ENCODE measurements at regions not wholly inside any gene's neighbourhood (a gene's known extent, or its start where the extent isn't known, plus 50 kb on each side); places are given as distances from the start of the nearest gene placed in this dataset.
"Not testable (repeated sequence)": the region's sequence is repeated elsewhere in the genome, so short reads cannot be mapped to it uniquely, and the experiment has no call there.

DNA sequence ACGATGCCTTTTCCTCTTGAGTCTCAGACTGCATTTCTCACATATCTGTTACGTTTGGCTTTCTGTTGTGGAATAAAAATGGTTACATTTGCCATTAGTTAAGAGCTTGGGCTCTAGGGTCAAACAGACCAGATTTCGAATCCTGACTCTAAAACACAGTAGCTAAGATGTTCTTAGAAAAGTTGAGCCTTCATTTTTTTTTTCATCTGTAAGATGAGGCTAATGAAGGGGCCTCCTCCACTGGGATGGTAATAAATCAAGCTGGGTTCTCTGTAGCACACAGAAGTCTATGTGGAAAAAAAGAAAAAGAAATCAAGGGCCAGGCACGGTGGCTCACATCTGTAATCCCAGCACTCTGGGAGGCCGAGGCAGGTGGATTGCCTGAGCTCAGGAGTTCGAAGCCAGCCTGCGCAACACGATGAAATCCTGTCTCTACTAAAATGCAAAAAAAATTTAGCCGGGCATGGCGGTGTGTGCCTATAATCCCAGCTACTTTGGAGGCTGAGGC, 49.9 kb upstream of the CAPRIN1 start:
- H3K4me1 ChIP-seq (ENCODE audit: insufficient read depth, low read length), result peaks cover 8% of the 10 kb centered on the region
- DNase-seq, result no peak
- Mint-ChIP-seq H3K36me3 (no peaks in the 10 kb centered on the region), H3K27ac (no peak overlapping the region), H3K9me3 (no peaks in the 10 kb centered on the region), H3K4me3 (no peak overlapping the region), H3K4me1 (peaks cover 6 to 11% (median 7%) of the 10 kb centered on the region in 4 donors), H3K27me3 (peaks cover 16 to 26% of the 10 kb centered on the region in 2 donors)
- no peak overlapping the region for H3K27ac ChIP-seq (ENCODE audit: low read depth, low read length)
- intact Hi-C loops (cut with micrococcal nuclease), result no loop called here
- ChIA-PET POLR2A (ENCODE audit: partially characterized antibody) (no interaction called here), CTCF (ENCODE audit: partially characterized antibody) (interaction anchor here (1.3 to 1.5 kb wide), 3 partner anchors 10 to 173 kb away, joined by 4 to 6 read pairs (median 6); no protein-coding TSS in a partner anchor)
- no peaks in the 10 kb centered on the region for H3K27me3 ChIP-seq (ENCODE audit: insufficient read depth, low read length)
- H3K36me3 ChIP-seq (ENCODE audit: insufficient read depth, low read length), result no peaks in the 10 kb centered on the region
- H3K4me3 ChIP-seq (ENCODE audit: low read length in 2 of 2), result no peak overlapping the region
- no peaks in the 10 kb centered on the region for H3K9me3 ChIP-seq (ENCODE audit: control insufficient read depth in 1 of 2, low read length in 2 of 2)

GRCh38 chr11:33999393-33999792, 52.1 kb upstream of the CAPRIN1 start:
- no peaks in the 10 kb centered on the region for H3K36me3 Mint-ChIP-seq
- no peak for DNase-seq
- ChIA-PET CTCF (ENCODE audit: partially characterized antibody) (interaction anchor here (1.3 to 4.1 kb wide), 4 partner anchors 8 to 493 kb away, joined by 3 to 35 read pairs (median 24); partner anchors contain the start of gene ABTB2), POLR2A (ENCODE audit: partially characterized antibody) (no interaction called here)
- no peaks in the 10 kb centered on the region for H3K9me3 Mint-ChIP-seq
- no peak overlapping the region for H3K27ac Mint-ChIP-seq
- H3K4me3 ChIP-seq (ENCODE audit: low read length in 2 of 2), result no peak overlapping the region
- peaks cover 8% of the 10 kb centered on the region for H3K4me1 ChIP-seq (ENCODE audit: insufficient read depth, low read length)
- no peak overlapping the region for H3K4me3 Mint-ChIP-seq
- intact Hi-C loops (cut with micrococcal nuclease), result loop anchor here (5.0 kb wide), 1 partner anchor 88 kb away; no protein-coding TSS in a partner anchor
- peaks cover 14 to 23% of the 10 kb centered on the region in 2 donors for H3K27me3 Mint-ChIP-seq
- peaks cover 6 to 11% (median 7%) of the 10 kb centered on the region in 4 donors for H3K4me1 Mint-ChIP-seq
- no peak overlapping the region for H3K27ac ChIP-seq (ENCODE audit: low read depth, low read length)
- H3K36me3 ChIP-seq (ENCODE audit: insufficient read depth, low read length), result no peaks in the 10 kb centered on the region
- no peaks in the 10 kb centered on the region for H3K9me3 ChIP-seq (ENCODE audit: control insufficient read depth in 1 of 2, low read length in 2 of 2)
- no peaks in the 10 kb centered on the region for H3K27me3 ChIP-seq (ENCODE audit: insufficient read depth, low read length)

DNA sequence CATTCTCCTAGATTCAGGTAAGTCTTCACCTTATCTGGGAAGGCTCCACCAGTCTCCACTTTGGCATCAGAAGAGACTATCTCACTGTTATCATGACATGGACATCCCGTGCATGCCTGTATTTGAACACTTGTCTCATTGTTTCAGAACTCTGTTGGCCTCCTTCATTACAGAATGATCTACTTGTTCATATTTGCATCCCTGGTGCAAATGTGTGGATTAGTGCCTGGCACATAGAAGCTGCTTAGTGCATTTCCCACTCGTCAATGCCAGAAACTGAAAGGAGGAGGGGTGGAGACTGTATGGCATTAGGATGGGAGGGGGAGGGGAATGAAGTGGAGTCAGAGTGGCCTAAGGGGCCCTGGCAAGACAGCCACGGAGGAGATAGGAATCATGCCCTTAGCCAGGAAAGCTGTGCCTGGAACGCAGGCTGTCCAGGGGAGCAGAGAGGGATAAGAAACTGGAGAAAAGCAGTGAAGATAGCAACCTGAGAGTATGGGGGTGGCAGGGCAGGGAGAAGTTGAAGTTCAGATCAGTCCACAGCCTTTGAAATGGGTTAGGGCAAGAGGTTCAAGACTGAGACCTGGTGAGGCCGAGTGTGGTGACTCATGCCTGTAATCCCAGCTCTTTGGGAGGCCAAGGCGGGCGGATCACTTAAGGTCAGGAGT, 53.8 kb upstream of the CAPRIN1 start:
- Mint-ChIP-seq H3K4me1 (peaks cover 6 to 11% (median 7%) of the 10 kb centered on the region in 4 donors), H3K27ac (peak overlapping the region in 1 of 7 donors; percentile 23), H3K9me3 (no peaks in the 10 kb centered on the region), H3K4me3 (peak overlapping the region in 2 of 8 donors; percentile 61 to 66), H3K27me3 (peaks cover 14 to 23% of the 10 kb centered on the region in 2 donors), H3K36me3 (no peaks in the 10 kb centered on the region)
- Histone ChIP-seq H3K27me3 (ENCODE audit: insufficient read depth, low read length) (no peaks in the 10 kb centered on the region), H3K4me3 (ENCODE audit: low read length in 2 of 2) (no peak overlapping the region), H3K36me3 (ENCODE audit: insufficient read depth, low read length) (no peaks in the 10 kb centered on the region), H3K4me1 (ENCODE audit: insufficient read depth, low read length) (peaks cover 8% of the 10 kb centered on the region), H3K27ac (ENCODE audit: low read depth, low read length) (no peak overlapping the region), H3K9me3 (ENCODE audit: control insufficient read depth in 1 of 2, low read length in 2 of 2) (no peaks in the 10 kb centered on the region)
- DNase-seq, result no peak
- ChIA-PET POLR2A (ENCODE audit: partially characterized antibody) (interaction anchor here (0.7 to 1.8 kb wide), 3 partner anchors 53 to 360 kb away, joined by 3 to 7 read pairs (median 4); partner anchors contain the start of genes ABTB2 and CAPRIN1), CTCF (ENCODE audit: partially characterized antibody) (interaction anchor here (0.7 to 4.1 kb wide), 31 partner anchors 10 to 494 kb away, joined by 3 to 35 read pairs (median 4); partner anchors contain the start of genes ABTB2 and NAT10)
- intact Hi-C loops (cut with micrococcal nuclease), result loop anchor here (1.0 to 5.0 kb wide), 7 partner anchors 56 to 496 kb away; partner anchors contain the start of gene NAT10

DNA sequence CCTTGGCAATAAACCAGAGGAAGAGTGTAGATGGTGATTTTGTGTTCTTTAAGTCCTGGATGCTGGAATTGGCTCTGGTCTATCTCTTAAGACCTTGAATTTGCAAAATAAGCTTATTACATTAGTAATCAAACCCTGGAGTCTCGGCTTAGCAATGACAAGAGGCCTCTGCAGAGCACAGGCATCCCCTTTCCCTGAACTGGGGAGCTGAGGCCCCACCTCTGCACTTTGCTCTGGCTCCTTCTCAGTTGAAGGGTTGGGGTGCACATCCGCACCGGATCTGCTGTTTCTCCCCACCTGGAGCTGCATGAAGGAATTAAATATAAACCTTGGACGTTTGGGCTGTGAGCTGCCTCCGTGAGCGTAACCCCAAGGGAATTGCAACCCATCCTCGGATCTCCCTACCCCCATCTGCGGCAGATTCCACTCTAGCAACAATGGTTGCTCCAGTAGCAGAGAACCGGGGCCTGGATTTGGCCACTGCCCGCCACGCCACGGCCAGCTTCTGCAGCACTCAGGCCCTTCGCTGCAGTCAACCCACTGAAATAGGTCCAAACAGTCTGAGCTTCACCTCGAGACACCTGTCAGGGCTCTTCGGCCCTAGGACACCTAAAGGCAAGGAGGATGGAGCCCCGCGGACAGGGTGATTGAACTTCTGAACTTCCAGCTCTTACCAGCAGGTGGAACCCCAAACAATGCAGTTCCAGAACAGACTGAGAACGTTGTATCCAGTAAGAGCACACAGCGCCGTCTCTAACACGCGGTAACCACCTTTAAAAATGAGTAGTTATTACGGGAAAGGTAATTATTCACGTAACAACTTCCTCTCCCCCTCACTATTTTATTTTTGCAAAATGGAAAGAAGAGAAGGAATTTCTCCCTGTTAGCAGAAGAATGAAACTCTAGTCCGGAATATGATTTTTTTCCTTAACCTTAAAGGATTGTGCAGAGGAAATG, 54.8 kb upstream of the CAPRIN1 start:
- Histone ChIP-seq H3K36me3 (ENCODE audit: insufficient read depth, low read length) (no peaks in the 10 kb centered on the region), H3K27ac (ENCODE audit: low read depth, low read length) (no peak overlapping the region), H3K27me3 (ENCODE audit: insufficient read depth, low read length) (no peaks in the 10 kb centered on the region), H3K4me1 (ENCODE audit: insufficient read depth, low read length) (peaks cover 8% of the 10 kb centered on the region), H3K9me3 (ENCODE audit: control insufficient read depth in 1 of 2, low read length in 2 of 2) (no peaks in the 10 kb centered on the region), H3K4me3 (ENCODE audit: low read length in 2 of 2) (no peak overlapping the region)
- ChIA-PET POLR2A (ENCODE audit: partially characterized antibody) (interaction anchor here (0.7 to 1.8 kb wide), 4 partner anchors 54 to 361 kb away, joined by 3 to 7 read pairs (median 4); partner anchors contain the start of genes ABTB2 and CAPRIN1), CTCF (ENCODE audit: partially characterized antibody) (interaction anchor here (0.7 to 4.1 kb wide), 44 partner anchors 9 to 498 kb away, joined by 3 to 35 read pairs (median 4); partner anchors contain the start of genes ABTB2 and NAT10)
- Mint-ChIP-seq H3K4me1 (peaks cover 6 to 11% (median 7%) of the 10 kb centered on the region in 4 donors), H3K36me3 (no peaks in the 10 kb centered on the region), H3K9me3 (no peaks in the 10 kb centered on the region), H3K4me3 (peak overlapping the region in 6 of 8 donors; percentile 4 to 73 (median 62)), H3K27ac (no peak overlapping the region), H3K27me3 (peaks cover 14 to 23% of the 10 kb centered on the region in 2 donors)
- intact Hi-C loops (cut with micrococcal nuclease), result loop anchor here (1.0 to 5.0 kb wide), 7 partner anchors 57 to 497 kb away; partner anchors contain the start of gene NAT10
- peak; percentile 71 to 77 (median 72) for DNase-seq

- Mint-ChIP-seq H3K27me3 (peaks cover 14 to 19% of the 10 kb centered on the region in 2 donors), H3K27ac (no peak overlapping the region), H3K4me1 (peaks cover 9 to 18% (median 12%) of the 10 kb centered on the region in 4 donors), H3K36me3 (no peaks in the 10 kb centered on the region), H3K4me3 (no peak overlapping the region), H3K9me3 (no peaks in the 10 kb centered on the region)
- ChIA-PET CTCF (ENCODE audit: partially characterized antibody) (interaction anchor here (0.7 to 1.0 kb wide), 2 partner anchors 79 to 286 kb away, joined by 3 read pairs; no protein-coding TSS in a partner anchor), POLR2A (ENCODE audit: partially characterized antibody) (no interaction called here)
- Histone ChIP-seq H3K27me3 (ENCODE audit: insufficient read depth, low read length) (no peaks in the 10 kb centered on the region), H3K36me3 (ENCODE audit: insufficient read depth, low read length) (no peaks in the 10 kb centered on the region), H3K4me3 (ENCODE audit: low read length in 2 of 2) (no peak overlapping the region), H3K9me3 (ENCODE audit: control insufficient read depth in 1 of 2, low read length in 2 of 2) (no peaks in the 10 kb centered on the region), H3K4me1 (ENCODE audit: insufficient read depth, low read length) (peaks cover 14% of the 10 kb centered on the region), H3K27ac (ENCODE audit: low read depth, low read length) (no peak overlapping the region)
- no peak for DNase-seq
- intact Hi-C loops (cut with micrococcal nuclease), result loop anchor here (5.0 kb wide), 1 partner anchor 92 kb away; no protein-coding TSS in a partner anchor
These were observed 56.6 kb upstream of the CAPRIN1 start for GRCh38 chr11:33994937-33995336.

DNA sequence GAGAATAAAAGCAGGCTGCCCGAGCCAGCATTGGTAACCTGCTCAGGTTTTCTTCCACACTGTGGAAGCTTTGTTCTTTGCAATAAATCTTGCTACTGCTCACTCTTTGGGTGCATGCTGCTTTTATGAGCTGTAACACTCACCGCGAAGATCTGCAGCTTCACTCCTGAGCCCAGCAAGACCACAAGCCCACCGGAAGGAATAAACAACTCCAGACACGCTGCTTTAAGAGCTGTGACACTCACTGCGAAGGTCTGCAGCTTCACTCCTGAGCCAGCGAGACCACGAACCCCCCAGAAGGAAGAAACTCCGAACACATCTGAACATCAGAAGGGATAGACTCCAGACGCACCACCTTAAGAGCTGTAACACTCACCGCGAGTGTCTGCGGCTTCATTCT, 60.4 kb upstream of the CAPRIN1 start:
- H3K36me3 Mint-ChIP-seq; POLR2A ChIA-PET (ENCODE audit: partially characterized antibody); DNase-seq; intact Hi-C loops (cut with micrococcal nuclease); H3K4me3 ChIP-seq (ENCODE audit: low read length in 2 of 2); H3K27ac ChIP-seq (ENCODE audit: low read depth, low read length); H3K4me1 Mint-ChIP-seq; H3K27ac Mint-ChIP-seq; H3K4me1 ChIP-seq (ENCODE audit: insufficient read depth, low read length); H3K9me3 Mint-ChIP-seq; H3K36me3 ChIP-seq (ENCODE audit: insufficient read depth, low read length); H3K9me3 ChIP-seq (ENCODE audit: control insufficient read depth in 1 of 2, low read length in 2 of 2); H3K27me3 ChIP-seq (ENCODE audit: insufficient read depth, low read length); H3K27me3 Mint-ChIP-seq: not testable (repeated sequence)
- peak overlapping the region in 6 of 8 donors; percentile 6 to 68 (median 64) for H3K4me3 Mint-ChIP-seq
- CTCF ChIA-PET (ENCODE audit: partially characterized antibody), result interaction anchor here (0.7 to 2.4 kb wide), 5 partner anchors 10 to 186 kb away, joined by 3 to 6 read pairs (median 4); no protein-coding TSS in a partner anchor

Data from CD4-positive, alpha-beta memory T cell (primary cell).